Natural killer cell (primary cell): ENCODE measurements at regions not wholly inside any gene's neighbourhood (a gene's known extent, or its start where the extent isn't known, plus 50 kb on each side); places are given as distances from the start of the nearest gene placed in this dataset.

Source experiments
- ATAC-seq, 3 donors: fragments of 150-1000 bp in 2 of 3; fragments of 200-7000 bp in 1 of 3; cut with Tn5 transposase; 1 replicate in 1 of 3; 2 replicates in 2 of 3; pipeline ENCODE4 v1.10.0; 2021; ENCODE audit warnings: mild to moderate bottlenecking in 2 of 3, moderate library complexity in 2 of 3
- DNase-seq, 2 donors: peaks; one replicate each; pipeline versions ENCODE4 v3.0.0 to v3.0.0-alpha.2; 2013 to 2021; ENCODE audit warnings: mixed read lengths in 1 of 2
- H3K27ac ChIP-seq: one replicate; pipeline ENCODE4 v1.5.1; 2013; ENCODE audit warnings: mild to moderate bottlenecking, low read length
- H3K27me3 ChIP-seq: one replicate; pipeline ENCODE4 v1.6.1; 2013; ENCODE audit warnings: low read length; ENCODE audit not compliant: control insufficient read depth, insufficient read depth
- H3K36me3 ChIP-seq: one replicate; pipeline ENCODE4 v1.6.1; 2013; ENCODE audit warnings: low read length; ENCODE audit not compliant: control insufficient read depth, insufficient read depth
- H3K4me1 ChIP-seq: one replicate; pipeline ENCODE4 v1.6.1; 2013; ENCODE audit warnings: low read length; ENCODE audit not compliant: control insufficient read depth, insufficient read depth
- H3K4me3 ChIP-seq: one replicate; pipeline ENCODE4 v1.5.1; 2013; ENCODE audit warnings: low read length
- H3K9me3 ChIP-seq: one replicate; pipeline ENCODE4 v1.6.1; 2013; ENCODE audit warnings: low read length; ENCODE audit not compliant: control insufficient read depth, insufficient read depth
- H3K27ac Mint-ChIP-seq, 2 donors: one replicate each; pipeline ENCODE4 v1.8.0; 2022; ENCODE audit warnings: mild to moderate bottlenecking in 2 of 2, mixed read lengths in 2 of 2, moderate library complexity in 1 of 2
- H3K27me3 Mint-ChIP-seq, 2 donors: one replicate each; pipeline ENCODE4 v1.8.0; 2022; ENCODE audit warnings: low read depth in 2 of 2, mixed read lengths in 2 of 2
- H3K36me3 Mint-ChIP-seq: one replicate; pipeline ENCODE4 v1.8.0; 2022; ENCODE audit warnings: mixed read lengths
- H3K4me1 Mint-ChIP-seq, 2 donors: one replicate each; pipeline ENCODE4 v1.8.0; 2022; ENCODE audit warnings: mixed read lengths in 2 of 2
- H3K4me3 Mint-ChIP-seq: one replicate; pipeline ENCODE4 v1.8.0; 2022; ENCODE audit warnings: mild to moderate bottlenecking, moderate library complexity, mixed read lengths
- H3K9me3 Mint-ChIP-seq, 2 donors: one replicate each; pipeline ENCODE4 v1.8.0; 2022; ENCODE audit warnings: mixed read lengths in 2 of 2
- WGBS: methylation state at CpG from one replicate; pipeline ENCODE4 v1.1.7; 2013; ENCODE audit warnings: missing lambda C conversion rate; ENCODE audit not compliant: insufficient coverage; 5-methylcytosine and 5-hydroxymethylcytosine counted together
- intact Hi-C: fragments of 100-400 bp; cut with micrococcal nuclease; formaldehyde crosslinking; loops from one replicate; pipeline ENCODE4 v1.14.2; 2022
- TF ChIP-seq, protein P1 (sequence below): fragments of 200-600 bp; IDR thresholded peaks from one replicate; pipeline ENCODE4 v1.8.0; 2022; ENCODE audit warnings: antibody characterized with exemption

GRCh38 chr1:30064547-30064946, 658.8 kb downstream of the MATN1 start:
- H3K4me1 Mint-ChIP-seq, result no peaks in the 10 kb centered on the region
- no peaks in the 10 kb centered on the region for H3K9me3 Mint-ChIP-seq
- DNase-seq (no peak), ATAC-seq (no peak)
- H3K27ac ChIP-seq, result no peak overlapping the region
- 50% methylated on average over 2 of the region's 2 CpGs for WGBS
- H3K4me1 ChIP-seq, result no peaks in the 10 kb centered on the region
- H3K9me3 ChIP-seq, result no peaks in the 10 kb centered on the region
- no peak overlapping the region for H3K4me3 ChIP-seq
- no peak overlapping the region for H3K4me3 Mint-ChIP-seq
- intact Hi-C loops, result no loop called here
- H3K27ac Mint-ChIP-seq, result no peak overlapping the region
- H3K36me3 ChIP-seq, result no peaks in the 10 kb centered on the region
- TF ChIP-seq, protein P1, sequence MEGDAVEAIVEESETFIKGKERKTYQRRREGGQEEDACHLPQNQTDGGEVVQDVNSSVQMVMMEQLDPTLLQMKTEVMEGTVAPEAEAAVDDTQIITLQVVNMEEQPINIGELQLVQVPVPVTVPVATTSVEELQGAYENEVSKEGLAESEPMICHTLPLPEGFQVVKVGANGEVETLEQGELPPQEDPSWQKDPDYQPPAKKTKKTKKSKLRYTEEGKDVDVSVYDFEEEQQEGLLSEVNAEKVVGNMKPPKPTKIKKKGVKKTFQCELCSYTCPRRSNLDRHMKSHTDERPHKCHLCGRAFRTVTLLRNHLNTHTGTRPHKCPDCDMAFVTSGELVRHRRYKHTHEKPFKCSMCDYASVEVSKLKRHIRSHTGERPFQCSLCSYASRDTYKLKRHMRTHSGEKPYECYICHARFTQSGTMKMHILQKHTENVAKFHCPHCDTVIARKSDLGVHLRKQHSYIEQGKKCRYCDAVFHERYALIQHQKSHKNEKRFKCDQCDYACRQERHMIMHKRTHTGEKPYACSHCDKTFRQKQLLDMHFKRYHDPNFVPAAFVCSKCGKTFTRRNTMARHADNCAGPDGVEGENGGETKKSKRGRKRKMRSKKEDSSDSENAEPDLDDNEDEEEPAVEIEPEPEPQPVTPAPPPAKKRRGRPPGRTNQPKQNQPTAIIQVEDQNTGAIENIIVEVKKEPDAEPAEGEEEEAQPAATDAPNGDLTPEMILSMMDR, result no peak
- H3K36me3 Mint-ChIP-seq, result no peaks in the 10 kb centered on the region
- no peaks in the 10 kb centered on the region for H3K27me3 ChIP-seq
- peaks cover 0 to 11% of the 10 kb centered on the region in 2 donors for H3K27me3 Mint-ChIP-seq

- no peak overlapping the region for H3K27ac Mint-ChIP-seq
- H3K36me3 Mint-ChIP-seq, result no peaks in the 10 kb centered on the region
- H3K27ac ChIP-seq, result no peak overlapping the region
Observed at GRCh38 chr1:30063621-30064280, 659.6 kb downstream of the MATN1 start.

GRCh38 chr1:30061292-30062220, 661.8 kb downstream of the MATN1 start:
- intact Hi-C loops, result no loop called here
- ATAC-seq (no peak), DNase-seq (no peak)
- Histone ChIP-seq H3K27ac (no peak overlapping the region), H3K4me3 (no peak overlapping the region), H3K36me3 (no peaks in the 10 kb centered on the region), H3K27me3 (no peaks in the 10 kb centered on the region), H3K9me3 (no peaks in the 10 kb centered on the region), H3K4me1 (no peaks in the 10 kb centered on the region)
- no peaks in the 10 kb centered on the region for H3K4me1 Mint-ChIP-seq
- H3K27me3 Mint-ChIP-seq, result peaks cover 12 to 21% of the 10 kb centered on the region in 2 donors
- H3K4me3 Mint-ChIP-seq, result no peak overlapping the region
- TF ChIP-seq, protein P1, result no peak
- no peaks in the 10 kb centered on the region for H3K36me3 Mint-ChIP-seq
- 80% methylated on average over 13 of the region's 13 CpGs for WGBS
- H3K9me3 Mint-ChIP-seq, result no peaks in the 10 kb centered on the region
- no peak overlapping the region for H3K27ac Mint-ChIP-seq

More at GRCh38 chr1:30063621-30064280, 659.6 kb downstream of the MATN1 start:
- Mint-ChIP-seq H3K27me3 (peaks cover 0 to 13% of the 10 kb centered on the region in 2 donors), H3K9me3 (no peaks in the 10 kb centered on the region), H3K4me3 (no peak overlapping the region), H3K4me1 (no peaks in the 10 kb centered on the region)
- 84% methylated on average over 7 of the region's 7 CpGs for WGBS
- no peak for ATAC-seq
- H3K4me3 ChIP-seq, result no peak overlapping the region
- no peaks in the 10 kb centered on the region for H3K9me3 ChIP-seq
- no peaks in the 10 kb centered on the region for H3K4me1 ChIP-seq
- no peaks in the 10 kb centered on the region for H3K36me3 ChIP-seq
- TF ChIP-seq, protein P1, result no peak
- H3K27me3 ChIP-seq, result no peaks in the 10 kb centered on the region
- intact Hi-C loops, result no loop called here
- no peak for DNase-seq
